ENCODE measurements at regions not wholly inside any gene's neighbourhood (a gene's known extent, or its start where the extent isn't known, plus 50 kb on each side); places are given as distances from the start of the nearest gene placed in this dataset.

DNA sequence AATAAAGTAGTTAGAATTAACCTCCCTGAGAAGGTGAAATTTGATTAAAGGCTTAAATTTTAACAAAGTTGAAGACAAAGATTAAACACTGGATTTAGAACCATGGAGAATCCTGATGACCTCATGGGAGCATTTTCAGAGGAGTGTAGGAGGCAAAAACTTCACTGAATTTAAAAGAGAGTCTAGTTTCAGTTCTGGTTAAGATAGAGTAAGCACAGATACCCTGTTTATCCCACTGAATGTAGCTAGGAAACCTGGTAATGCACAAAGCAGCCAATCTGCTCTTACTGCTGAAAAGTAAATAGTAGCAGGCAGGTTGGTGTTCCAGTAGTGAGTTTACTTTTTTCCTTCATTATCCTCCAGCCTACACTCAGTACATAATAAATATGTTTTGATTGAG, 654.9 kb upstream of the SYT4 start:
- no peak overlapping the region for H3K27ac Mint-ChIP-seq
- H3K36me3 Mint-ChIP-seq: no peaks in the 10 kb centered on the region
- H3K4me3 Mint-ChIP-seq: no peak overlapping the region
- ChIA-PET POLR2A (no interaction called here), CTCF (no interaction called here)
- no peaks in the 10 kb centered on the region for H3K9me3 Mint-ChIP-seq
- TF ChIP-seq, protein P1, sequence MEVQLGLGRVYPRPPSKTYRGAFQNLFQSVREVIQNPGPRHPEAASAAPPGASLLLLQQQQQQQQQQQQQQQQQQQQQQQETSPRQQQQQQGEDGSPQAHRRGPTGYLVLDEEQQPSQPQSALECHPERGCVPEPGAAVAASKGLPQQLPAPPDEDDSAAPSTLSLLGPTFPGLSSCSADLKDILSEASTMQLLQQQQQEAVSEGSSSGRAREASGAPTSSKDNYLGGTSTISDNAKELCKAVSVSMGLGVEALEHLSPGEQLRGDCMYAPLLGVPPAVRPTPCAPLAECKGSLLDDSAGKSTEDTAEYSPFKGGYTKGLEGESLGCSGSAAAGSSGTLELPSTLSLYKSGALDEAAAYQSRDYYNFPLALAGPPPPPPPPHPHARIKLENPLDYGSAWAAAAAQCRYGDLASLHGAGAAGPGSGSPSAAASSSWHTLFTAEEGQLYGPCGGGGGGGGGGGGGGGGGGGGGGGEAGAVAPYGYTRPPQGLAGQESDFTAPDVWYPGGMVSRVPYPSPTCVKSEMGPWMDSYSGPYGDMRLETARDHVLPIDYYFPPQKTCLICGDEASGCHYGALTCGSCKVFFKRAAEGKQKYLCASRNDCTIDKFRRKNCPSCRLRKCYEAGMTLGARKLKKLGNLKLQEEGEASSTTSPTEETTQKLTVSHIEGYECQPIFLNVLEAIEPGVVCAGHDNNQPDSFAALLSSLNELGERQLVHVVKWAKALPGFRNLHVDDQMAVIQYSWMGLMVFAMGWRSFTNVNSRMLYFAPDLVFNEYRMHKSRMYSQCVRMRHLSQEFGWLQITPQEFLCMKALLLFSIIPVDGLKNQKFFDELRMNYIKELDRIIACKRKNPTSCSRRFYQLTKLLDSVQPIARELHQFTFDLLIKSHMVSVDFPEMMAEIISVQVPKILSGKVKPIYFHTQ (CRISPR knock-in tag; IDR thresholded peaks at IDR 0.05): no peak
- TF ChIP-seq, protein P2, sequence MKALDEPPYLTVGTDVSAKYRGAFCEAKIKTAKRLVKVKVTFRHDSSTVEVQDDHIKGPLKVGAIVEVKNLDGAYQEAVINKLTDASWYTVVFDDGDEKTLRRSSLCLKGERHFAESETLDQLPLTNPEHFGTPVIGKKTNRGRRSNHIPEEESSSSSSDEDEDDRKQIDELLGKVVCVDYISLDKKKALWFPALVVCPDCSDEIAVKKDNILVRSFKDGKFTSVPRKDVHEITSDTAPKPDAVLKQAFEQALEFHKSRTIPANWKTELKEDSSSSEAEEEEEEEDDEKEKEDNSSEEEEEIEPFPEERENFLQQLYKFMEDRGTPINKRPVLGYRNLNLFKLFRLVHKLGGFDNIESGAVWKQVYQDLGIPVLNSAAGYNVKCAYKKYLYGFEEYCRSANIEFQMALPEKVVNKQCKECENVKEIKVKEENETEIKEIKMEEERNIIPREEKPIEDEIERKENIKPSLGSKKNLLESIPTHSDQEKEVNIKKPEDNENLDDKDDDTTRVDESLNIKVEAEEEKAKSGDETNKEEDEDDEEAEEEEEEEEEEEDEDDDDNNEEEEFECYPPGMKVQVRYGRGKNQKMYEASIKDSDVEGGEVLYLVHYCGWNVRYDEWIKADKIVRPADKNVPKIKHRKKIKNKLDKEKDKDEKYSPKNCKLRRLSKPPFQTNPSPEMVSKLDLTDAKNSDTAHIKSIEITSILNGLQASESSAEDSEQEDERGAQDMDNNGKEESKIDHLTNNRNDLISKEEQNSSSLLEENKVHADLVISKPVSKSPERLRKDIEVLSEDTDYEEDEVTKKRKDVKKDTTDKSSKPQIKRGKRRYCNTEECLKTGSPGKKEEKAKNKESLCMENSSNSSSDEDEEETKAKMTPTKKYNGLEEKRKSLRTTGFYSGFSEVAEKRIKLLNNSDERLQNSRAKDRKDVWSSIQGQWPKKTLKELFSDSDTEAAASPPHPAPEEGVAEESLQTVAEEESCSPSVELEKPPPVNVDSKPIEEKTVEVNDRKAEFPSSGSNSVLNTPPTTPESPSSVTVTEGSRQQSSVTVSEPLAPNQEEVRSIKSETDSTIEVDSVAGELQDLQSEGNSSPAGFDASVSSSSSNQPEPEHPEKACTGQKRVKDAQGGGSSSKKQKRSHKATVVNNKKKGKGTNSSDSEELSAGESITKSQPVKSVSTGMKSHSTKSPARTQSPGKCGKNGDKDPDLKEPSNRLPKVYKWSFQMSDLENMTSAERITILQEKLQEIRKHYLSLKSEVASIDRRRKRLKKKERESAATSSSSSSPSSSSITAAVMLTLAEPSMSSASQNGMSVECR (CRISPR knock-in tag; IDR thresholded peaks at IDR 0.05; ENCODE audit: borderline replicate concordance): no peak
- TF ChIP-seq HMGA2 (CRISPR knock-in tag; IDR thresholded peaks at IDR 0.05) (no peak), OVOL2 (CRISPR knock-in tag; IDR thresholded peaks at IDR 0.05; ENCODE audit: borderline replicate concordance) (no peak), ATF1 (CRISPR knock-in tag; IDR thresholded peaks at IDR 0.05) (no peak), ZNF396 (CRISPR knock-in tag; IDR thresholded peaks at IDR 0.05; ENCODE audit: borderline replicate concordance) (no peak), TEAD1 (CRISPR knock-in tag; IDR thresholded peaks at IDR 0.05) (no peak)
- TF ChIP-seq, protein P3, sequence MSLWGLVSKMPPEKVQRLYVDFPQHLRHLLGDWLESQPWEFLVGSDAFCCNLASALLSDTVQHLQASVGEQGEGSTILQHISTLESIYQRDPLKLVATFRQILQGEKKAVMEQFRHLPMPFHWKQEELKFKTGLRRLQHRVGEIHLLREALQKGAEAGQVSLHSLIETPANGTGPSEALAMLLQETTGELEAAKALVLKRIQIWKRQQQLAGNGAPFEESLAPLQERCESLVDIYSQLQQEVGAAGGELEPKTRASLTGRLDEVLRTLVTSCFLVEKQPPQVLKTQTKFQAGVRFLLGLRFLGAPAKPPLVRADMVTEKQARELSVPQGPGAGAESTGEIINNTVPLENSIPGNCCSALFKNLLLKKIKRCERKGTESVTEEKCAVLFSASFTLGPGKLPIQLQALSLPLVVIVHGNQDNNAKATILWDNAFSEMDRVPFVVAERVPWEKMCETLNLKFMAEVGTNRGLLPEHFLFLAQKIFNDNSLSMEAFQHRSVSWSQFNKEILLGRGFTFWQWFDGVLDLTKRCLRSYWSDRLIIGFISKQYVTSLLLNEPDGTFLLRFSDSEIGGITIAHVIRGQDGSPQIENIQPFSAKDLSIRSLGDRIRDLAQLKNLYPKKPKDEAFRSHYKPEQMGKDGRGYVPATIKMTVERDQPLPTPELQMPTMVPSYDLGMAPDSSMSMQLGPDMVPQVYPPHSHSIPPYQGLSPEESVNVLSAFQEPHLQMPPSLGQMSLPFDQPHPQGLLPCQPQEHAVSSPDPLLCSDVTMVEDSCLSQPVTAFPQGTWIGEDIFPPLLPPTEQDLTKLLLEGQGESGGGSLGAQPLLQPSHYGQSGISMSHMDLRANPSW (CRISPR knock-in tag; conservative IDR thresholded peaks at IDR 0.05; ENCODE audit: low read depth): no peak
- TF ChIP-seq, protein P4, sequence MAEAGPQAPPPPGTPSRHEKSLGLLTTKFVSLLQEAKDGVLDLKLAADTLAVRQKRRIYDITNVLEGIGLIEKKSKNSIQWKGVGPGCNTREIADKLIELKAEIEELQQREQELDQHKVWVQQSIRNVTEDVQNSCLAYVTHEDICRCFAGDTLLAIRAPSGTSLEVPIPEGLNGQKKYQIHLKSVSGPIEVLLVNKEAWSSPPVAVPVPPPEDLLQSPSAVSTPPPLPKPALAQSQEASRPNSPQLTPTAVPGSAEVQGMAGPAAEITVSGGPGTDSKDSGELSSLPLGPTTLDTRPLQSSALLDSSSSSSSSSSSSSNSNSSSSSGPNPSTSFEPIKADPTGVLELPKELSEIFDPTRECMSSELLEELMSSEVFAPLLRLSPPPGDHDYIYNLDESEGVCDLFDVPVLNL (CRISPR knock-in tag; IDR thresholded peaks at IDR 0.05; ENCODE audit: borderline replicate concordance, low read depth): no peak
- peaks cover 6% of the 10 kb centered on the region; the same call in 1 of the 2 replicates for H3K4me1 Mint-ChIP-seq
- DNase-seq (ENCODE audit: low spot score) (no peak), ATAC-seq (no peak)
- H3K27me3 Mint-ChIP-seq (ENCODE audit: low read depth): no peaks in the 10 kb centered on the region

DNA sequence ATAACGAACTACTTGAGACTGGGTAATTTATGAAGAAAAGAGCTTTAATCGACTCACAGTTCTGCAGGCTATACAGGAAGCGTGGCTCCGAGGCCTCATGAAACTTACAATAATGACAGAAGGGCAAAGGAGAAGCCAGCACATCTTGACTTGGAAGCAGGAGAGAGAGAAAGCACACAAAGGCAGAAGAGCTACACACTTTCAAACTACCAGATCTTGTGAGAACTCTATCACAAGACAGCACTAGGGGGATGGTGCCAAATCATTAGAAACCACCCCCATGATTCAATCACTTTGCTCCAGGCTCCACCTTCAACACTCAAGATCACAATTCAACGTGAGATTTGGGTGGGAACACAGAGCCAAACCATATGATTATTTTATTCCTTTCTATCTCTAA, 655.9 kb upstream of the SYT4 start:
- ChIA-PET CTCF (no interaction called here), POLR2A (no interaction called here)
- Mint-ChIP-seq H3K27me3 (ENCODE audit: low read depth) (no peaks in the 10 kb centered on the region), H3K27ac (no peak overlapping the region; the same call in 1 of the 2 replicates), H3K4me3 (no peak overlapping the region), H3K9me3 (no peaks in the 10 kb centered on the region), H3K36me3 (no peaks in the 10 kb centered on the region), H3K4me1 (peaks cover 6% of the 10 kb centered on the region; the same call in 1 of the 2 replicates)
- ATAC-seq (no peak), DNase-seq (ENCODE audit: low spot score) (no peak)
- TF ChIP-seq FOXJ3 (CRISPR knock-in tag; IDR thresholded peaks at IDR 0.05; ENCODE audit: borderline replicate concordance) (no peak), IRF2 (CRISPR knock-in tag; IDR thresholded peaks at IDR 0.05; ENCODE audit: borderline replicate concordance, low read depth) (no peak), HMGA2 (CRISPR knock-in tag; IDR thresholded peaks at IDR 0.05) (no peak), PRRX2 (CRISPR knock-in tag; IDR thresholded peaks at IDR 0.05) (no peak), EMX1 (CRISPR knock-in tag; IDR thresholded peaks at IDR 0.05) (no peak), ELF4 (CRISPR knock-in tag; IDR thresholded peaks at IDR 0.05; ENCODE audit: low read depth) (no peak)
- TF ChIP-seq, protein P5, sequence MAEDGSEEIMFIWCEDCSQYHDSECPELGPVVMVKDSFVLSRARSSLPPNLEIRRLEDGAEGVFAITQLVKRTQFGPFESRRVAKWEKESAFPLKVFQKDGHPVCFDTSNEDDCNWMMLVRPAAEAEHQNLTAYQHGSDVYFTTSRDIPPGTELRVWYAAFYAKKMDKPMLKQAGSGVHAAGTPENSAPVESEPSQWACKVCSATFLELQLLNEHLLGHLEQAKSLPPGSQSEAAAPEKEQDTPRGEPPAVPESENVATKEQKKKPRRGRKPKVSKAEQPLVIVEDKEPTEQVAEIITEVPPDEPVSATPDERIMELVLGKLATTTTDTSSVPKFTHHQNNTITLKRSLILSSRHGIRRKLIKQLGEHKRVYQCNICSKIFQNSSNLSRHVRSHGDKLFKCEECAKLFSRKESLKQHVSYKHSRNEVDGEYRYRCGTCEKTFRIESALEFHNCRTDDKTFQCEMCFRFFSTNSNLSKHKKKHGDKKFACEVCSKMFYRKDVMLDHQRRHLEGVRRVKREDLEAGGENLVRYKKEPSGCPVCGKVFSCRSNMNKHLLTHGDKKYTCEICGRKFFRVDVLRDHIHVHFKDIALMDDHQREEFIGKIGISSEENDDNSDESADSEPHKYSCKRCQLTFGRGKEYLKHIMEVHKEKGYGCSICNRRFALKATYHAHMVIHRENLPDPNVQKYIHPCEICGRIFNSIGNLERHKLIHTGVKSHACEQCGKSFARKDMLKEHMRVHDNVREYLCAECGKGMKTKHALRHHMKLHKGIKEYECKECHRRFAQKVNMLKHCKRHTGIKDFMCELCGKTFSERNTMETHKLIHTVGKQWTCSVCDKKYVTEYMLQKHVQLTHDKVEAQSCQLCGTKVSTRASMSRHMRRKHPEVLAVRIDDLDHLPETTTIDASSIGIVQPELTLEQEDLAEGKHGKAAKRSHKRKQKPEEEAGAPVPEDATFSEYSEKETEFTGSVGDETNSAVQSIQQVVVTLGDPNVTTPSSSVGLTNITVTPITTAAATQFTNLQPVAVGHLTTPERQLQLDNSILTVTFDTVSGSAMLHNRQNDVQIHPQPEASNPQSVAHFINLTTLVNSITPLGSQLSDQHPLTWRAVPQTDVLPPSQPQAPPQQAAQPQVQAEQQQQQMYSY (CRISPR knock-in tag; IDR thresholded peaks at IDR 0.05): no peak
- TF ChIP-seq, protein P6, sequence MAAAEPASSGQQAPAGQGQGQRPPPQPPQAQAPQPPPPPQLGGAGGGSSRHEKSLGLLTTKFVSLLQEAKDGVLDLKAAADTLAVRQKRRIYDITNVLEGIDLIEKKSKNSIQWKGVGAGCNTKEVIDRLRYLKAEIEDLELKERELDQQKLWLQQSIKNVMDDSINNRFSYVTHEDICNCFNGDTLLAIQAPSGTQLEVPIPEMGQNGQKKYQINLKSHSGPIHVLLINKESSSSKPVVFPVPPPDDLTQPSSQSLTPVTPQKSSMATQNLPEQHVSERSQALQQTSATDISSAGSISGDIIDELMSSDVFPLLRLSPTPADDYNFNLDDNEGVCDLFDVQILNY (CRISPR knock-in tag; IDR thresholded peaks at IDR 0.05): no peak
- TF ChIP-seq, protein P4 (CRISPR knock-in tag; IDR thresholded peaks at IDR 0.05; ENCODE audit: borderline replicate concordance, low read depth): no peak
